Right ventricle myocardium inferior (tissue), 1 donor: ENCODE measurements at regions not wholly inside any gene's neighbourhood (a gene's known extent, or its start where the extent isn't known, plus 50 kb on each side); places are given as distances from the start of the nearest gene placed in this dataset.
"Not testable (repeated sequence)": the region's sequence is repeated elsewhere in the genome, so short reads cannot be mapped to it uniquely, and the experiment has no call there.

Experiments
- ATAC-seq: fragments of 200-7000 bp; cut with Tn5 transposase; one replicate; pipeline ENCODE4 v1.9.1; 2020; ENCODE audit warnings: mild to moderate bottlenecking, moderate library complexity
- DNase-seq: peaks from one replicate; pipeline ENCODE4 v3.0.0; 2021; ENCODE audit errors: missing footprints
- intact Hi-C: fragments of 100-400 bp; cut with DNase I; formaldehyde crosslinking; loops from one replicate; pipeline ENCODE4 v1.11.0; 2022
- donor health status: DM: no; HTN: yes; CAD: no; lungs with severe emphysema.

DNA sequence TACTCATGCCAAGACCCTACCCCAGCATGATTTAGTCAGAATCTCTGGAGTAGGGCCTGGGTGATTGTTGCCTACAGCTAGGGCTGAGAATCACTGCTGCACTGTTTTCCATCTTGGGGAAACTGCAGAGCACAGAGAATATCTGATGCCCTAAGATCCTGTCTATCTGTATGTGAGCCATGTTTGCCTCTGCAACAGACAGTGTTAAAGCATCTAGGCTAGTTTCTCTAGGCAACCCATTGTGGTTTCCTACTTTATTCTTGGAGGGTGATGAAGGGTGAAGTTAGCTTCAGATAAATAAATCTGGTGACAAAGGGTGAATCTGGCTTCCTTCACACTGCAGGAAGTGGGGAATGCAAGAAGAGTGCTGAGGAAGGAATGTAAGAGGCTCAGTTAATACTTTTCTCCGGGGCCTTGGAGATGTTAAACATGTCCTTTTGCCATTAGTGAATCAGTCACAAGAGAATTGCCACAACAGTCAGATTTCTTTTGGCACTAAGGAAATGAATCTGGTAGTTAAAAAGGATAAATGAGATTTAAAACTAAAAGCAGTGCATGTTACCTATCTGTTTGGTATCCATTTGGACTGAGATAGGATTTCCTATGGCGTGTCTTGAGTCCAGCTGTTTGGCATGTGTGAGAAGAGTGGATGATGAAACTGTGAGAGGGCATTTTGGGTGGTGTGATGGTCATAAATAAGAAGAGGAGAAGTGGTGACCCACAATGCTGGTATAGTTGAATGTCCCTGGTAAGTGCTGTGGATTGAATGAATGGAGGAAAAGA, 119.6 kb upstream of the IKBKE start:
- intact Hi-C loops, DNase-seq, ATAC-seq: not testable (repeated sequence)

DNA sequence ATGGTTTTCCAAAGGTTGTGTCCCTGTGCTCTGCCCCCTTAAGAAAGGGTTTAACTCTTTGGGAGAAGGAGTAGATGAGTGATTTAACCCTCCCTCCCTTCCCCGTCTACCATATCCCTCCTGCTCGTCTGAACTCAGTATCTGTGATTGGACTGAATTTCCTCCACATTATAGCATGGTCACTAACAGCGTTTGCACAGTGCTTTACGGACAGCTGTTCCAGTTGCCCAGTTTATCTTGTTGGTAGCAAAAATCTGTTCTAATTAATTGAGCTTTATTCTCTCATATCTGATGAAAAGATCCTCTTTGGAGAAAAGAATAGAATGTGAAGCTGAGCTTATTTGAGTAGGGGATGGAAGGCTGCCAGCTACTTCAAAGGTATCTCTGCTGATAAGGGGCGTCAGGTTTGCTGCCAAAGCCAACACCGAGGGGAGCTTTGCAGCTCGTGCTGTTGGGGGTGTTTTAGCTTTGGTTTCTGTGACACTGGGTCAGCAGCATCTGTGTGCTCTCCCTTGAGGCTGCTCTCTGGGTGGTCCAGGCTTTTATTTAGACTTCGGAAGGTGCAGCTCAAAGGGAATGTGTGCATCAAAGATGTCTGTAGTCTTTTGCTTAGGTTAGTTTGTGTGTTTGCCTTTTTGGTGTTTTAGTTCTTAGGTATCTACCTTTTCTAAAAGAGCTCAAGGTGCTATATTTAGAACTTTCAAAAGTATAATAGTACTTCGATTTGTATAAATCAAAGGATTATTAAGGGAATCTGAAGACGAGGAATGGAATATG, 118.8 kb upstream of the IKBKE start:
- DNase-seq, intact Hi-C loops, ATAC-seq: not testable (repeated sequence)

DNA sequence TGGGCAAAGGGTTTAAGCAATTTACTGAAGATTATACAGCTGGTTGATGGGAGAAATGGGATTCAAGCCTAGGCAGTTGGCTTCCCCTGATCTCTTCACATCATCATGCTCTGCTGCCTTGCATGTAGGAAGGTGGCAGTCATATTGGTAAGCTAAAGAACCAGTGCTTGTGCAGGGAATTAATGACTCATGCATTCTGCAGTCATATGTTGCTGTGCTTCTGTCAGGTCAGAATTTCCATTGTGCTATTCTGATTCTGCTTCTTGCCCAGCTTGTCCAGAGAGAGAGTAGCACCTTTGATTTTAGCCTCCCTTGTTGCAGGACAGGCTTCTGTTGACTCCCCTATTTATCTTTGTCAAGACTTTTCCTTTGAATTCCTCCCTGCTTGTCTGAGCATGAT, 114.0 kb upstream of the IKBKE start:
- ATAC-seq, intact Hi-C loops, DNase-seq: not testable (repeated sequence)

DNA sequence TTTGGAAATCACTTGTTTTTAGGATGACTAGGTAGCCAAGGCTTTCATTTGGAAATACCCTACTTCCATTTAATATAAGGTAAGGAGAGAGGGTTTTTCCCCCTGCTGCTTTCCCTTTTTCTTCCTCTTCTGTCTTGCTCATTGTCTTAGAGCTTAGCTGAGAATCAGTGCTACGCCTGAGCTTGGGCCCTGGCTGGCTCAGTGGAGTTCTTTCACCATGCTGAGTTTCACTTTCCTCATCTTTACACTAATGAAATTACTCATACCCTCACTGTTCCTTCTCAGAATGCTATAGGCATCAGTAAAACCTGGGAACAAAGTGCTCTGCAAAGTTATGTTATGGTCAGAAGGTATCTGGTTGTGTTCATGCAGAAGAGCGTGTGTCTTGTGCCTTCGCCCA, 112.3 kb upstream of the IKBKE start:
- intact Hi-C loops, DNase-seq, ATAC-seq: not testable (repeated sequence)

DNA sequence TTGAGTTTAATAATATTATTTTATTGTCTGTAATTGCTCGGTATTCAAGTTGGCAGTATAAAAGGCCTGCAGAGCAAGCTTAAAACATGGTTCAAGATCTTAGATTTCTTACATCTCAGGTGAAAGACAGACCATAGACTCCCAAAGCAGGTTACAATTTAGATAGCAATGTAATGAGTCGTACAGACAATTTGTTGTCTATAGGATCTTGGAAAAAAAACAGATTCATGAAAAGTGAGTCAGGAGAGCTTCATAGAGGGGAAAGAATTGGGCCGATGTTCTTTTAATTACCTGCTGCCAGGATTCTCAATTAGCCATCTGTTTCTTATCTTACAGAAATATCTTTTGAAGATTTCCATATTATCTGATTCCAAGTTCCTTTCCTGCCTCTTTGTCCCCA, 111.5 kb upstream of the IKBKE start:
- DNase-seq, ATAC-seq, intact Hi-C loops: not testable (repeated sequence)

DNA sequence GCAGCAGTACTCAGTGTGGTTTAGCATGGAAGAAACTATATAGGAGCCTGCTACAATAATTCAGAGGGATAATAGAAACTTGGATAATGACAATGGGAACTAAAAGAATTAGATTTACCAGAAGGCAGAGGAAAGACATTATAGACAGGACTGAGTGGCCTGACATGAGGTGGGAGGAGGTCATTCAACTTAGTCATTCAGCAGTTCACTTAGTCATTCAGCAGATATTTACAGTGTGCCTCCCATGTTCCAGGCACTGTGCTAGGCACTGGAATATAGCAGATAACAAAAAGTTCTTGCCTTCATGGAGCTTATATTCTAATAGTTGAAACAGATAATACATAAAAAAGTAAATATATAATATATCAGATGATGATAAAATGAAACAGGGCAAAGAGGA, 110.9 kb upstream of the IKBKE start:
- ATAC-seq, intact Hi-C loops, DNase-seq: not testable (repeated sequence)

DNA sequence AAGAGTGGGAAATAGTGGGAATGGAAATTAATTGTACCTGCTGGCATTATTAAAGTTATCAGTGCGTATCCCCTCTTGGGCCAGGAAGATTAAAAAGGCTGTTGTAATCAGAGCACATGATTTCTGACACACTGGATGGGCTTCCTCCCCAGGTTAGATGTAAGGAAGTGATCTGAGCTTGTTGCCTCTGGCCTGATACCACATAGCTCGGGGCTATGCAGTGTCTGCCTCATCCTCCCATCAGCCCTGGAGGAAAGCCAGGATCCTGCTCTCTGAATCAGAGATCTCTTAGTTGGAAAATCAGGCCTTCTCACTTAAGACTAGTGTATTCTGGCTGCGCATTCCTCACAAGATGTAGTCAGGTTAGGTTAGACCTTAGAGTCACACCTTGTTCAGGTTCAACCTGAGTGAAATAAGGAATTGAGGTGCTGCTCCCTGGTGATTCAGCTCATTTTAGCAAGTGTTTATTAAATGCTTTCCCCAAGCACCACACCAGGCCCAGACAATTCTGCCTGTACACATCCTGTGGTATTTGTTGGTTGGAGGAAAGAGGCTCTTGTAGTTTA, 108.2 kb upstream of the IKBKE start:
- intact Hi-C loops, DNase-seq, ATAC-seq: not testable (repeated sequence)

DNA sequence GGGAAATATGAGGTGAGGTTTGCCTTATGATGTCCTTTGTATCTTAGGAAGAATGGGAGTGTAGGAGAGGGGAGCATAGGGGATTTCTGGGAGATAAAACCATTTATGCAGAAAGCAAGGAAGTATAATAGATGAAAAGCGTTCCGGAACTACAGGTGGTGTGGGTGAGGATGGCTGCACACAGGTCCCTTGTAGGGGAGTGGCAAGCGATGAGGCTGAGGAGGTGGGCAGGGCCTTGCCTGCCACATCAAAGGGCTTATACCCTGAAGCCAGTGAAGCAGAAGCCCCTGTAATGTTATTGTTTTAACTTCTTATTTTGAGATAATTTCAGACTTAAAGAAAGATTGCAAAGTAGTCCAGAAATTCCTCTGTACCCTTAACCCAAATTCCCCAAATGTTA, 107.3 kb upstream of the IKBKE start:
- intact Hi-C loops, ATAC-seq, DNase-seq: not testable (repeated sequence)

DNA sequence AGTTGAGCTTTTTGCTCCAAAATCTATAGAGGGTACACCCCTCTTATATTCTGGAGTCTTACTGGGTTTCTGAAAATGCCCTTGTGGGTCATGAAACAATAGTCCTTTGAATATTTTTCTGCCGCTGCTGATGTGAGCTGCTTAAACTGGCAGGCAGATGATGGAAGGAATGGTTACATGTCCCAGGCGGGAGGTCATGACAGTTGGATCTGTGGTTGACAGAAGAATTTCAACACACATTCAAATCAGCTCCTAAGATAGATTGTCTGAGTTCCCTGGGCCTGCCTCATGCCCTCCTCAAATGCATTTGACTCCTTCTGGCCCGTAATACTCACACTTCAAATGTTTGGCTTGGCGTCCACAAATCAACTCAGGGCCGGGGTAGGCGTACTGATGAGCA, 105.0 kb upstream of the IKBKE start:
- DNase-seq (peak; percentile 5), ATAC-seq (peak; percentile 56)
- intact Hi-C loops: not testable (repeated sequence)

DNA sequence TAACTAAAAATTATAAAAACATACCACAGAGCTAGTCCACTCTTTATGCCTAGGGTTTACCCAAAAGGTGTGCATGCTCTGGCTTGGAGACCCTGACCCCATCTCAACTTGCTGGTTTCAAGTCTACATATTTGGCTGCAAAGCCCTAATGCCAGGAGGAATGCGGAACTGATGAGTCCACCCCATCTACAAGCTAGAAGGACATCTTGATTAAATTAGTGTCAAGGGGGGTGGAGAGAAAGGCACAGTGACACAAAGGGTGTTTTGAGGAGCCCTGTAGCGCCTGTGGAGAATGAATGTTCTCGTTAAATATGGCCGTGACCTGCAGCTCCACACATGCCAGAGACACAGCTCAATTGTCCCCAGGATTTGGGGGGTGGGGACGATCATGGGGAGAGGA, 104.1 kb upstream of the IKBKE start:
- ATAC-seq, intact Hi-C loops: not testable (repeated sequence)

DNA sequence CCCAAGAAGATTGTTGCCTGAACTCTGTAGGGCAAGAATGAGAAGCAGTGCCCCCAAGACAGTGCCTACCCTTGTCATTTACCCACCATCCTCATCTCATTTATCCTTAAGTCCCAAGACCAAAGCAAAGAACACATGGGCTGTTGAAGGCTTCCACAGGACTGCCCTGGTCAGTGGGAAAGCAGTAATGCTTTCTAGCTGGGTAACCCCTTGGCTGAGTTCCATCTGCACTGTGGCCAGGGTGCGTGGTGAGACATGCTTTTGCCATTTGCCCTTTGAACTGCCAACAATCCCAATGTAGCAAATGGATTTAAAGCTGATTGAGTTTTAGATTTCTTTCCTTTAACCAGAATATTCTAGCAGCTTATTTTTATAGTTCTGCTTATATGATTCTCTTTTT, 103.5 kb upstream of the IKBKE start:
- ATAC-seq, intact Hi-C loops: not testable (repeated sequence)

More for the DNA sequence above, 104.1 kb upstream of the IKBKE start:
- not testable (repeated sequence) for DNase-seq

DNA sequence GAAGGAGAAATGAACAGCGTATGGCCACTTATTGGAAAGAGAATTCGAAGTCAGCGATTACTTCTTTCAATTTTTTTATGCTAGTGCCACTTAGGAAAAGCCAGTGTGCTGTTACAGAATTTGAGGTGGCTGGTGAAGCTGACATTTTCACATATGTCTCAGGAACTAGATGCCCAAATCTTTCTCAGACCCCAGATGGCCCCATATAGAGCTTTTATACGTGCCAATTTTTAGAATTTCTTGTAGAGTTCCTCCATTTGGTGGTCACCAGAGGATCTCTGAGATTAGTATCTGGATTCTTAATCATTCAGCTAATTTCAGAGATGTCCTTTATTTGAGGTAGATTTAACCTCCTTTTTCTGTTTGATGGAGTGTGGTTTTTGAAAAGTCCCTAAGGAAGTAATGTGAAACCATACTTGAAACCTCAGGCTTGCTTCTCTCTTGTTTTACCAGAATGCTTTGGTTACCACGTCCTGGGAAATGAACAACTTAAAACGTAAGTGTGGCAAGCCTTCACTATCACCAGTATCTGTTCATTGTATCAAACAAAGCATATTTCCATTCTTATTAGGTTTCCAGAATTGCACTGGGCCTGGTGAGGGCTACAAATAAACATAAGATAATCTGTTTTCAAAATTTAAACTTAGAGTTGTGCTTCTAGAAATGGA, 102.2 kb upstream of the IKBKE start:
- DNase-seq, intact Hi-C loops: not testable (repeated sequence)

More for the DNA sequence above, 103.5 kb upstream of the IKBKE start:
- not testable (repeated sequence) for DNase-seq

DNA sequence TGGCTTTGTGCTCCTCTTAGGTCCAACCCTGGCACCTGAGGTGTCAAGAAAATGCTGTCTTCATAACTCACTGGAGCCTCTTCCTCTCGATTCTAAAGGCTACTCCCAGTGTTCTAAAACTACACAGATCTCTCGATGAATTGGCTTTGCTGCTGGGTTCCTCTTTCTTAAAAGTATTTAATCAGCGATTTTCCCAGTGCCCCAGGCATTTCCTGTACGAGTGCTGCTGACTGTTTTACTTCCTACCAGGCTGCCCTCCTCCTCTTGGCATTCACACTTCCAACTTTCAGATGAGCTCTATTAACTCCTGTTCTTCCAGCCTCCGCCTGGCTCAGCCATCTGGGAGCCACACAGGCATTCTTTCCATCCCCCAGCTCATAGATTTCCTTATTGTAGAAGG, 95.6 kb upstream of the IKBKE start:
- intact Hi-C loops, DNase-seq: not testable (repeated sequence)
- peak; percentile 65 for ATAC-seq

More for the DNA sequence above, 102.2 kb upstream of the IKBKE start:
- not testable (repeated sequence) for ATAC-seq

DNA sequence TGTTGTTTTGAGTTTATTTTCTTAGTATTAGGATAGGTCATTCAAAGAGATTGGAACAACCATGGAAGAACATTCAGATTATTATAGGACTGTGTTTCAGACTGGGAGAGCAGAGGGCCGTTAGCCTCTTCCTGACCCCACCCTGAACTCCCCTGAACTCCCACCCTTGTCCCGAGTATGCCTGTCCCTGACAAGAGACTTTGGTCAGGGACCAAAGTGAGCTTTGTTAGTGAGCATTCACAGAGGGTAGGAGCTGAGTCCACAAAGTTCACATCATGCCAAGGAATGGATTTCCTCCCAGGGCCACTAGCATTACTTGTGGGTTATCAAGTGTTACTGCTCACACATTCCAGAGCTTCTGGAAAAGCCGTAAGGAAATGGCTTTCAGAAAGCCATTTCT, 94.7 kb upstream of the IKBKE start:
- intact Hi-C loops, DNase-seq, ATAC-seq: not testable (repeated sequence)

DNA sequence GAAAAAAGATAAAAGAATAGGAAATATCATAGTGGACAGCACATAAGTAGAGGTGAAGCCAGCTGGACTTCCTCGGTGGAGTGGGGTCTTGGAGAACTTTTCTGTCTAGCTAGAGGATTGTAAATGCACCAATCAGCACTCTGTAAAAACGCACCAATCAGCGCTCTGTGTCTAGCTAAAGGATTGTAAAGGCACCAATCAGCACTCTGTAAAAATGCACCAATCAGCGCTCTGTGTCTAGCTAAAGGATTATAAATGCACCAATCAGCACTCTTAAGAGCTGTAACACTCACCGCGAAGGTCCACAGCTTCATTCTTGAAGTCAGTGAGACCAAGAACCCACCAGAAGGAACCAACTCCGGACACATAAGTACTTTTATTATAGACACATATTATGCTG, 91.8 kb upstream of the IKBKE start:
- ATAC-seq, intact Hi-C loops: not testable (repeated sequence)
- DNase-seq: peak; percentile 0

DNA sequence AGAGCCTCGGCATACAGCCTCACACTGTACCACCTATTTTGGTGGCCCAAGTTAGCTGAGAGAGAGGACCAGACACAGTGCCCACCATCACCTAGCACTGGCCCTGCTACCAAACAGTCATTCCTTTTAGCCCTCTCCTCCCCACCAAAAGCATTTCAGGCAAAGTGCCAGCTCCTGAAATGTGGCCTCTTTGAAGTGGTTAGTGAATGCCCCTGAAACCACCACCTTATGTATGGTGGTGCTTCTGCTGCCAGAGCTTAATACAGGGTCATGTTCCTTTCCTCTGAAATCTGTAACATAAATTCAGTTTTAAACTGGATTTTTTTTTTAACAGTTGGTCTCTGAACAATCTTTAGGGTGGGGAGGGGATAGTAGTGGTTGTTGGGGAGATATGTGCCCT, 91.0 kb upstream of the IKBKE start:
- DNase-seq, intact Hi-C loops, ATAC-seq: not testable (repeated sequence)

DNA sequence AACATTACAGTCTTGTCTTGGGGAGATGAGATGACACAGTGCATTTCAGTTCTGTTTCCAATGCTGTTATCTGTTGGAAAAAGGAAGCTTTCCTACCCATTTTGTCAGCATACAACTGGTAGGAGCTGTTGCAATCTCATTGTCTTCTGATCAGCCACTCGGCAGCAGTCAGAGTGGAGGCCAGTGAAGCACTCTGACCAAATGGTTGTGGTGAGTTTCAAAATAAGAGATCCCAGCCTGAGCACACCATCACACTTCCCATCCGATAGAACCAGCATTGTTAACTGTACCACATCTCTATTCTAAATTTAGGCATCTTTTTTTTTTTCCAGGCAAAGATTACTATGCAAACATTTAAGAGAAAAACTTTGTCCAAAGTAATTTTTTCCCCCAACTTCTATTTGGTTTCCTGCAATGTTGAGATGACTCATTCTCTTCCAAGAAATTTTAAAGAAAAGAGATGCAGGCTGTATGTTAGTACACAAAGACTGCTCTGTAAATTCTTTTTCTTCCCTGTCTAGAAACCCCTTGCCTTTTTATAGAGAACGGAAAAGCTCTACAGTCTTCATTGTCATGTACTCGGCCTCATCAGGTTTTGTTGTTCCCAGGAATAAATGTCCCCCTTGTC, 90.0 kb upstream of the IKBKE start:
- DNase-seq, intact Hi-C loops: not testable (repeated sequence)
- peak; percentile 28 for ATAC-seq
